NCI-H2107 treated with DMSO at 0.1 percent for 48 hours (cell line): ENCODE measurements at regions not wholly inside any gene's neighbourhood (a gene's known extent, or its start where the extent isn't known, plus 50 kb on each side); places are given as distances from the start of the nearest gene placed in this dataset.
"Not testable (repeated sequence)": the region's sequence is repeated elsewhere in the genome, so short reads cannot be mapped to it uniquely, and the experiment has no call there.

Source experiments
- DNase-seq: peaks from one replicate; lab custom pipeline; 2025; ENCODE audit not compliant: unreplicated experiment; lab: John Stamatoyannopoulos, UW

GRCh38 chr4:20124317-20125026, 127.2 kb upstream of the SLIT2 start:
- DNase-seq: no peak

GRCh38 chr4:20122198-20122988, 129.3 kb upstream of the SLIT2 start:
- DNase-seq: no peak

GRCh38 chr4:20119141-20119540, 132.6 kb upstream of the SLIT2 start:
- no peak for DNase-seq

- DNase-seq: no peak
These were observed 142.3 kb upstream of the SLIT2 start for GRCh38 chr4:20109391-20109790.

- DNase-seq: no peak
These were observed 144.8 kb upstream of the SLIT2 start for GRCh38 chr4:20106921-20107320.

- DNase-seq: no peak
These were observed 149.9 kb upstream of the SLIT2 start for GRCh38 chr4:20101831-20102230.

GRCh38 chr4:20096911-20097310, 154.8 kb upstream of the SLIT2 start:
- no peak for DNase-seq

- DNase-seq: no peak
These were observed 155.7 kb upstream of the SLIT2 start for GRCh38 chr4:20095805-20096541.

GRCh38 chr4:20091781-20092180, 159.9 kb upstream of the SLIT2 start:
- no peak for DNase-seq

GRCh38 chr4:20087522-20087911, 164.2 kb upstream of the SLIT2 start:
- DNase-seq: no peak

GRCh38 chr4:20086799-20087521, 164.7 kb upstream of the SLIT2 start:
- DNase-seq: no peak

GRCh38 chr4:20086067-20086798, 165.5 kb upstream of the SLIT2 start:
- no peak for DNase-seq

- DNase-seq: no peak
These were observed 166.1 kb upstream of the SLIT2 start for GRCh38 chr4:20085653-20086052.

GRCh38 chr4:20085156-20085555, 166.5 kb upstream of the SLIT2 start:
- DNase-seq: no peak

GRCh38 chr4:20084488-20084887, 167.2 kb upstream of the SLIT2 start:
- no peak for DNase-seq

GRCh38 chr4:20078644-20079043, 173.1 kb upstream of the SLIT2 start:
- no peak for DNase-seq

- no peak for DNase-seq
These were observed 176.3 kb upstream of the SLIT2 start for GRCh38 chr4:20075248-20075871.

- no peak for DNase-seq
These were observed 177.3 kb upstream of the SLIT2 start for GRCh38 chr4:20074450-20074849.

GRCh38 chr4:20065952-20066351, 185.8 kb upstream of the SLIT2 start:
- no peak for DNase-seq

- DNase-seq: not testable (repeated sequence)
These were observed 188.8 kb upstream of the SLIT2 start for GRCh38 chr4:20062857-20063256.
